ENCODE measurements at regions not wholly inside any gene's neighbourhood (a gene's known extent, or its start where the extent isn't known, plus 50 kb on each side); places are given as distances from the start of the nearest gene placed in this dataset.

- WGBS, 2 donors, result 71 to 82% methylated on average over 1 of the region's 1 CpG
- no peaks in the 10 kb centered on the region for H3K36me3 ChIP-seq (ENCODE audit: low read depth, missing control alignments)
- H3K27me3 ChIP-seq, result no peaks in the 10 kb centered on the region
- no peak overlapping the region for H3K4me3 ChIP-seq
- intact Hi-C loops (cut with DNase I; ENCODE audit: low total_unique reads), result no loop called here
- DNase-seq, result no peak
- H3K4me1 ChIP-seq, result no peaks in the 10 kb centered on the region
- H3K9me3 ChIP-seq, result no peaks in the 10 kb centered on the region
- no peak overlapping the region for H3K27ac ChIP-seq
- TF ChIP-seq CTCF (IDR thresholded peaks at IDR 0.05), result no peak
- no peak for TF ChIP-seq POLR2A (IDR thresholded peaks at IDR 0.05)
Observed at GRCh38 chr2:150168595-150169236, 318.8 kb downstream of the RND3 start.

DNA sequence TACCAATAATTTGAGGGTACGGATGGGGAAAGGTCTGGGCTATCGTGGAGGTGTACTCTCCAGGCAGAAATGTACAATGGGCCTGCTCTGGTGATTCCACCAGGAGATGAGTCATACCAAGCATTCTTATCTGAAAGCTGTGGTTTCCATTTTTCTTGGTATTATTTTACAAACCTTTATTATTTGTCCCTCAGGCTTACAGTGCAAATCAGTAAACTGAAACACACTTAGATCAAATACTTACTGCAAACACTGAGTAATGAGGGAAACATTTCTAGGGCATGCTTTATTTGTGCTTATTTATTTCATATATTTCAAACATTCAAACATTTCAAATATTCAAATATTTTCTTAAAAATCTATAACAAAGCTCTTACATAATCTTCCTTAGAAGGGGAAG, 319.8 kb downstream of the RND3 start:
- H3K27ac ChIP-seq, result no peak overlapping the region
- DNase-seq, result no peak

DNA sequence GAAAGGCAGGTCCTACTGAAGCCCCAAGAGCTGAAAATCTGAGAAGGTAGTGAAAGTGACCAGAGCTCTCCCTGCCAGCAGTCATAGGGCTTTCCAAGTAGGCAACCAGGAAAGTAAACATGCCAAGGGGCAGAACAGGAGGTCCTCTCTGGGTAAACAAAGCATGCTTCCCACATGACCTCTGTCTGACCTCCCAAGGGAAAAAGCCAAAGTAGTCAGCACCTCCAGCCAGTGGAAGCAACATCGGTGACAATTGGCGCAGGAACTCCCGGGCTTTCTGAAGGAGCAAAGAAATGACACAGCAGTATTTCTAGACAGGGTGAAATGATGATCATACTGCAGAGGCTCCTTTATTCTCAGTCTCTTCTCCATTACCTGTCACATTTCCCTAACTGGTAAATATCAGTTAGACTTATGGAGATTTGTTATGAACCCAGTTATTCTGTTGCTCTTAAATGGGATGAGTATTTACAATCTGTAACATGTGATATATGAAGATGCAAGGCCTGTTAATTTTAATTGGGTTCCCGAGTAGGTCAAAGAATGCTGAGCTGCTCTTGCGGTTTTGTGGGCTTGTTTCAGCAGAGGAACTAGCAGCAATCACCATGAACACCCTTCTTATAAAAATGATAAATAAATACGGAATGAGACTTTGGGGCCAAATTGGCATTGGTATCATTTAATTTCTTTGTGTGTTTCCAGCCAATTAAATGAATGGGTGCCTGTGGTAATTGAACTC, 321.0 kb downstream of the RND3 start:
- Histone ChIP-seq H3K4me1 (no peaks in the 10 kb centered on the region), H3K27me3 (no peaks in the 10 kb centered on the region), H3K9me3 (no peaks in the 10 kb centered on the region), H3K27ac (no peak overlapping the region), H3K4me3 (no peak overlapping the region), H3K36me3 (ENCODE audit: low read depth, missing control alignments) (no peaks in the 10 kb centered on the region)
- TF ChIP-seq CTCF (IDR thresholded peaks at IDR 0.05) (no peak), POLR2A (IDR thresholded peaks at IDR 0.05) (no peak)
- WGBS, 2 donors, result 80 to 91% methylated on average over 6 of the region's 6 CpGs
- DNase-seq, result no peak
- intact Hi-C loops (cut with DNase I; ENCODE audit: low total_unique reads), result no loop called here

More for the DNA sequence above, 319.8 kb downstream of the RND3 start:
- WGBS, 2 donors, result 90 to 93% methylated on average over 2 of the region's 2 CpGs
- TF ChIP-seq CTCF (IDR thresholded peaks at IDR 0.05) (no peak), POLR2A (IDR thresholded peaks at IDR 0.05) (no peak)
- H3K4me3 ChIP-seq, result no peak overlapping the region
- no peaks in the 10 kb centered on the region for H3K9me3 ChIP-seq
- H3K4me1 ChIP-seq, result no peaks in the 10 kb centered on the region
- intact Hi-C loops (cut with DNase I; ENCODE audit: low total_unique reads), result no loop called here
- no peaks in the 10 kb centered on the region for H3K27me3 ChIP-seq
- H3K36me3 ChIP-seq (ENCODE audit: low read depth, missing control alignments), result no peaks in the 10 kb centered on the region

DNA sequence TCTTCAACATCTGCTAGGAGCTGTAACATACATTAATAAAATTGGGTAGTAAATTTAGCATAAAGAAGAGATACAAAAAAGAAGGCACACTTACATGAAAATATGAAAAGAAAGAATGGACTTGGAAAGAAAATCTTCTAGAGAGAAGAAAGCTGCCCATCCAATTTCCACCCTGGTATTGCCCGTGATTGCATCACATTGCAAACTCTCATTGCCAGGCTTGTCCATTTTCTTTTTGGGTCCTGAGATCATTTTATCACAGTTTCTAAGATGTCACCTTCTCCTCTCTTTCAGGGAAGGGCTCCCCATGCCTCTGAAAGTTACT, 321.5 kb downstream of the RND3 start:
- no peak overlapping the region for H3K4me3 ChIP-seq
- no peak overlapping the region for H3K27ac ChIP-seq
- no peaks in the 10 kb centered on the region for H3K9me3 ChIP-seq
- intact Hi-C loops (cut with DNase I; ENCODE audit: low total_unique reads), result no loop called here
- 95 to 98% methylated on average over 1 of the region's 1 CpG for WGBS, 2 donors
- no peak for TF ChIP-seq CTCF (IDR thresholded peaks at IDR 0.05)
- no peak for TF ChIP-seq POLR2A (IDR thresholded peaks at IDR 0.05)
- no peak for DNase-seq
- H3K27me3 ChIP-seq, result no peaks in the 10 kb centered on the region
- no peaks in the 10 kb centered on the region for H3K36me3 ChIP-seq (ENCODE audit: low read depth, missing control alignments)
- no peaks in the 10 kb centered on the region for H3K4me1 ChIP-seq

DNA sequence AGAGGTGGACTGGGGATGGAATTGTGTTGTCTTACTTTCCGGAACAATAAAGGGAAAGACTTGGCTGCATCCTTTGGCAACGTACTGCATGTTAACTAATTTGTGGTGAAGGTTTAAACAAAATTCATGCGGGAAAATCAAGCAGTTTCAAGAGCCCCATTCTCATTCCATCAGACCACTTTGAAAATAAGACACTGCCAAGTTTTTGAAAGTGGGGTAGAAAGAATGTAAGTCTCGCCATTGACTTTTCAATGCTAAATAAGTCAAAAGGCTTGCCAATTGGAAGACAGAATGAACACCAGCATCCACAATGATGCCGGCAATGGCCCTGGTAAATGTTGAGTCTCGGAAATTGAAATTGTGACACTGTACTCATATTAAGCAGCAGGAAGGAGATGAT, 322.0 kb downstream of the RND3 start:
- no peaks in the 10 kb centered on the region for H3K4me1 ChIP-seq
- intact Hi-C loops (cut with DNase I; ENCODE audit: low total_unique reads), result no loop called here
- TF ChIP-seq POLR2A (IDR thresholded peaks at IDR 0.05) (no peak), CTCF (IDR thresholded peaks at IDR 0.05) (no peak)
- 84 to 90% methylated on average over 6 of the region's 6 CpGs for WGBS, 2 donors
- H3K9me3 ChIP-seq, result no peaks in the 10 kb centered on the region
- H3K4me3 ChIP-seq, result no peak overlapping the region
- H3K27me3 ChIP-seq, result no peaks in the 10 kb centered on the region
- H3K27ac ChIP-seq, result no peak overlapping the region
- DNase-seq, result no peak
- H3K36me3 ChIP-seq (ENCODE audit: low read depth, missing control alignments), result no peaks in the 10 kb centered on the region
